K562 (cell line): ENCODE measurements at regions not wholly inside any gene's neighbourhood (a gene's known extent, or its start where the extent isn't known, plus 50 kb on each side); places are given as distances from the start of the nearest gene placed in this dataset.

ENCODE experiments used
- ATAC-seq: fragments of 200-7000 bp; cut with Tn5 transposase; 3 replicates; pipeline ENCODE4 v1.9.1; 2020; ENCODE audit warnings: moderate library complexity
- BruUV-seq: library from RNA; stranded (reverse); fragments of 400-500 nt; replicated peaks from 2 replicates; lab custom pipeline; 2021; lab: Mats Ljungman, UMichigan
- CTCF ChIA-PET: fragments of 300-600 bp; formaldehyde crosslinking; extraction: SDS; loops from one replicate; lab custom pipeline; 2021; ENCODE audit warnings: low intra/inter-chr PET ratio; lab: Yijun Ruan, JAX
- POLR2A ChIA-PET: fragments of 300-600, 350-650 bp; sonication (Branson Sonifier 250); formaldehyde crosslinking; extraction: SDS; loops from one replicate; lab custom pipeline; 2021; ENCODE audit warnings: antibody characterized with exemption, inconsistent platforms; lab: Yijun Ruan, JAX
- DNase-seq, 4 experiments: peaks; one replicate each; pipeline versions ENCODE4 v3.0.0 to v3.0.0-alpha.2; 2011 to 2018; ENCODE audit warnings: low spot score in 3 of 4, mixed read lengths in 3 of 4; ENCODE audit errors: extremely low read depth in 1 of 4
- FAIRE-seq: peaks from 2 replicates; lab custom pipeline; 2011; peaks lifted over from hg19 to GRCh38; lab: Jason Lieb, UNC
- H2AFZ ChIP-seq: 2 replicates; pipeline ENCODE4 v1.6.0; 2011; ENCODE audit warnings: low read depth, low read length, control low read depth, inconsistent platforms
- H3K27ac ChIP-seq: fragments of 200-600 bp; 3 replicates; pipeline ENCODE4 v1.8.0; 2011; ENCODE audit warnings: low read depth, mild to moderate bottlenecking, control low read depth, inconsistent platforms, low read length, moderate library complexity, mixed read lengths; ENCODE audit errors: extremely low read depth
- H3K27me3 ChIP-seq, 2 experiments: fragments of 300-600 bp in 1 of 2; 2 replicates in 1 of 2; 3 replicates in 1 of 2; pipeline versions ENCODE4 v1.6.0 to v1.8.0; 2011; ENCODE audit warnings: inconsistent platforms in 2 of 2, low read length in 2 of 2, mild to moderate bottlenecking in 1 of 2, mixed read lengths in 1 of 2, moderate library complexity in 1 of 2; ENCODE audit not compliant: control insufficient read depth in 2 of 2, insufficient read depth in 2 of 2
- H3K36me3 ChIP-seq: fragments of 300-600 bp; 3 replicates; pipeline ENCODE4 v1.8.0; 2011; ENCODE audit warnings: mild to moderate bottlenecking, low read length, inconsistent platforms; ENCODE audit not compliant: control insufficient read depth, insufficient read depth
- H3K4me1 ChIP-seq, 2 experiments: fragments of 200-600 bp in 1 of 2; replicated peaks in 1 of 2; 2 replicates in 1 of 2; 3 replicates in 1 of 2; pipeline versions ENCODE4 v1.5.1 to v1.8.0; 2011; ENCODE audit warnings: inconsistent platforms in 2 of 2, low read length in 2 of 2, mild to moderate bottlenecking in 1 of 2, mixed read lengths in 1 of 2, moderate library complexity in 1 of 2; ENCODE audit not compliant: control insufficient read depth in 2 of 2, insufficient read depth in 2 of 2
- H3K4me2 ChIP-seq: 2 replicates; pipeline ENCODE4 v1.6.1; 2011; ENCODE audit warnings: low read length, control low read depth, inconsistent platforms, mixed read lengths; ENCODE audit not compliant: insufficient read depth
- H3K4me3 ChIP-seq: fragments of 200-600 bp; sonication (generic), shearing (Covaris generic); 2 replicates; pipeline ENCODE4 v1.5.1; 2016; ENCODE audit warnings: control low read depth, inconsistent platforms
- H3K79me2 ChIP-seq: fragments of 200-600 bp; 3 replicates; pipeline ENCODE4 v1.8.0; 2011; ENCODE audit warnings: low read length, inconsistent platforms; ENCODE audit not compliant: control insufficient read depth, insufficient read depth
- H3K9ac ChIP-seq, 2 experiments: 2 replicates each; pipeline versions ENCODE4 v1.6.0 to v1.6.1; 2011; ENCODE audit warnings: low read depth in 2 of 2, low read length in 2 of 2, control low read depth in 1 of 2, inconsistent platforms in 1 of 2, mild to moderate bottlenecking in 1 of 2, mixed read lengths in 1 of 2; ENCODE audit not compliant: insufficient read depth in 1 of 2
- H3K9me1 ChIP-seq: one replicate; pipeline ENCODE4 v1.6.0; 2011; ENCODE audit warnings: inconsistent platforms, mild to moderate bottlenecking, low read length, moderate library complexity; ENCODE audit not compliant: control insufficient read depth, insufficient read depth
- H3K9me3 ChIP-seq: replicated peaks from 2 replicates; pipeline ENCODE4 v1.5.1; 2011; ENCODE audit warnings: low read depth, low read length, inconsistent platforms; ENCODE audit not compliant: control insufficient read depth, insufficient read depth
- H4K20me1 ChIP-seq: replicated peaks from 2 replicates; pipeline ENCODE4 v1.6.1; 2011; ENCODE audit warnings: low read length, inconsistent platforms, mixed read lengths; ENCODE audit not compliant: control insufficient read depth, insufficient read depth
- ARHGAP35 ChIP-seq: fragments of 450-650 bp; IDR thresholded peaks from 2 replicates; pipeline ENCODE4 v1.6.1; 2018; ENCODE audit not compliant: partially characterized antibody
- CHAMP1 ChIP-seq: fragments of 450-650 bp; IDR thresholded peaks from 2 replicates; pipeline ENCODE4 v1.6.1; 2016; ENCODE audit warnings: mild to moderate bottlenecking
- EP300 ChIP-seq: IDR thresholded peaks from 2 replicates; pipeline ENCODE4 v1.6.1; 2012; ENCODE audit warnings: low read length, improper control_type of control experiment
- EWSR1 ChIP-seq: fragments of 450-650 bp; IDR thresholded peaks from 2 replicates; pipeline ENCODE4 v1.6.1; 2018; ENCODE audit warnings: borderline replicate concordance, mild to moderate bottlenecking, low read depth, moderate library complexity; ENCODE audit not compliant: partially characterized antibody
- MCM3 ChIP-seq: fragments of 450-650 bp; IDR thresholded peaks from 2 replicates; pipeline ENCODE4 v1.6.1; 2016
- RBBP5 ChIP-seq: fragments of 200-600 bp; sonication (generic); IDR thresholded peaks from 2 replicates; pipeline ENCODE4 v1.6.1; 2012; ENCODE audit warnings: borderline replicate concordance, mild to moderate bottlenecking, low read length, control low read depth, inconsistent platforms; ENCODE audit not compliant: insufficient read depth, poor library complexity, severe bottlenecking
- SMARCB1 ChIP-seq: IDR thresholded peaks from 2 replicates; pipeline ENCODE4 v1.6.1; 2011; ENCODE audit warnings: improper control_type of control experiment, low read depth; ENCODE audit not compliant: insufficient read length
- TBP ChIP-seq: optimal IDR thresholded peaks from 2 replicates; pipeline ENCODE3; 2011; ENCODE audit warnings: low read depth, low read length, improper control_type of control experiment
- ZBED1 ChIP-seq: IDR thresholded peaks from 2 replicates; pipeline ENCODE4 v1.6.1; 2014
- ZNF444 ChIP-seq: fragments of 250-450 bp; sonication (Bioruptor Pico); IDR thresholded peaks from 2 replicates; pipeline ENCODE4 v1.4.0; 2020; ENCODE audit warnings: mild to moderate bottlenecking, moderate library complexity
- WGBS: fragments of 100-300 bp; shearing (Covaris generic); methylation state at CpG from one replicate; pipeline ENCODE4 v1.1.6; 2016; ENCODE audit warnings: low coverage, mixed read lengths; ENCODE audit not compliant: insufficient coverage; ENCODE audit errors: missing lambda C conversion rate; 5-methylcytosine and 5-hydroxymethylcytosine counted together
- in situ Hi-C: fragments of 300-500 bp; cut with MboI; formaldehyde crosslinking; loops from 4 replicates; pipeline ENCODE4 v1.15.0; 2018; ENCODE audit warnings: inconsistent platforms, mixed read lengths
- intact Hi-C: fragments of 100-400 bp; cut with micrococcal nuclease; formaldehyde crosslinking; loops from 2 replicates; pipeline ENCODE4 v1.14.2; 2022
- TF ChIP-seq, protein P1 (sequence below): IDR thresholded peaks from 2 replicates; pipeline ENCODE4 v1.6.1; 2011; ENCODE audit warnings: borderline replicate concordance, low read depth, mild to moderate bottlenecking, moderate library complexity, low read length; ENCODE audit not compliant: insufficient read depth, poor library complexity, severe bottlenecking
- TF ChIP-seq, protein P2 (sequence below): fragments of 250-450 bp; sonication (Bioruptor Pico); IDR thresholded peaks from 2 replicates; pipeline ENCODE4 v1.9.0; 2021; ENCODE audit warnings: mild to moderate bottlenecking
- TF ChIP-seq, protein P3 (sequence below): fragments of 450-650 bp; formaldehyde crosslinking; IDR thresholded peaks from 2 replicates; pipeline ENCODE4 v1.4.0; 2020; ENCODE audit warnings: mild to moderate bottlenecking, mixed read lengths

- TF ChIP-seq, protein P1, sequence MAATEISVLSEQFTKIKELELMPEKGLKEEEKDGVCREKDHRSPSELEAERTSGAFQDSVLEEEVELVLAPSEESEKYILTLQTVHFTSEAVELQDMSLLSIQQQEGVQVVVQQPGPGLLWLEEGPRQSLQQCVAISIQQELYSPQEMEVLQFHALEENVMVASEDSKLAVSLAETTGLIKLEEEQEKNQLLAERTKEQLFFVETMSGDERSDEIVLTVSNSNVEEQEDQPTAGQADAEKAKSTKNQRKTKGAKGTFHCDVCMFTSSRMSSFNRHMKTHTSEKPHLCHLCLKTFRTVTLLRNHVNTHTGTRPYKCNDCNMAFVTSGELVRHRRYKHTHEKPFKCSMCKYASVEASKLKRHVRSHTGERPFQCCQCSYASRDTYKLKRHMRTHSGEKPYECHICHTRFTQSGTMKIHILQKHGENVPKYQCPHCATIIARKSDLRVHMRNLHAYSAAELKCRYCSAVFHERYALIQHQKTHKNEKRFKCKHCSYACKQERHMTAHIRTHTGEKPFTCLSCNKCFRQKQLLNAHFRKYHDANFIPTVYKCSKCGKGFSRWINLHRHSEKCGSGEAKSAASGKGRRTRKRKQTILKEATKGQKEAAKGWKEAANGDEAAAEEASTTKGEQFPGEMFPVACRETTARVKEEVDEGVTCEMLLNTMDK, result no peak
Measured at GRCh38 chr2:16270441-16270840, 330.1 kb downstream of the MYCN start (continued).

GRCh38 chr2:16268301-16269000, 328.1 kb downstream of the MYCN start:
- in situ Hi-C loops, result no loop called here
- intact Hi-C loops, result no loop called here
- no peaks in the 10 kb centered on the region for H3K79me2 ChIP-seq
- TF ChIP-seq TBP (no peak), ZBED1 (no peak), CHAMP1 (no peak), ZNF444 (CRISPR knock-in tag) (no peak), ARHGAP35 (no peak), MCM3 (no peak), SMARCB1 (no peak), RBBP5 (no peak), EP300 (no peak), EWSR1 (no peak)
- TF ChIP-seq, protein P2, sequence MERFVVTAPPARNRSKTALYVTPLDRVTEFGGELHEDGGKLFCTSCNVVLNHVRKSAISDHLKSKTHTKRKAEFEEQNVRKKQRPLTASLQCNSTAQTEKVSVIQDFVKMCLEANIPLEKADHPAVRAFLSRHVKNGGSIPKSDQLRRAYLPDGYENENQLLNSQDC (CRISPR knock-in tag), result no peak
- TF ChIP-seq, protein P3, sequence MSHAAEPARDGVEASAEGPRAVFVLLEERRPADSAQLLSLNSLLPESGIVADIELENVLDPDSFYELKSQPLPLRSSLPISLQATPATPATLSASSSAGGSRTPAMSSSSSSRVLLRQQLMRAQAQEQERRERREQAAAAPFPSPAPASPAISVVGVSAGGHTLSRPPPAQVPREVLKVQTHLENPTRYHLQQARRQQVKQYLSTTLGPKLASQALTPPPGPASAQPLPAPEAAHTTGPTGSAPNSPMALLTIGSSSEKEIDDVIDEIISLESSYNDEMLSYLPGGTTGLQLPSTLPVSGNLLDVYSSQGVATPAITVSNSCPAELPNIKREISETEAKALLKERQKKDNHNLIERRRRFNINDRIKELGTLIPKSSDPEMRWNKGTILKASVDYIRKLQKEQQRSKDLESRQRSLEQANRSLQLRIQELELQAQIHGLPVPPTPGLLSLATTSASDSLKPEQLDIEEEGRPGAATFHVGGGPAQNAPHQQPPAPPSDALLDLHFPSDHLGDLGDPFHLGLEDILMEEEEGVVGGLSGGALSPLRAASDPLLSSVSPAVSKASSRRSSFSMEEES (CRISPR knock-in tag), result no peak
- TF ChIP-seq, all 486 proteins: peak for 0
- H3K9ac ChIP-seq, result no peak overlapping the region
- no peaks in the 10 kb centered on the region for H3K9me3 ChIP-seq
- H3K27ac ChIP-seq, result no peak overlapping the region
- no peak for ATAC-seq
- no peaks in the 10 kb centered on the region for H3K36me3 ChIP-seq
- no peaks in the 10 kb centered on the region for H3K27me3 ChIP-seq
- no peak overlapping the region for H2AFZ ChIP-seq
- DNase-seq, result no peak
- BruUV-seq, result no TSS peak
- no peak overlapping the region for H3K4me2 ChIP-seq
- no peaks in the 10 kb centered on the region for H4K20me1 ChIP-seq
- no peak overlapping the region for H3K4me3 ChIP-seq
- POLR2A ChIA-PET, result interaction anchor here (0.6 kb wide), 2 partner anchors 23 to 174 kb away, joined by 3 read pairs; no protein-coding TSS in a partner anchor
- no peaks in the 10 kb centered on the region for H3K9me1 ChIP-seq
- FAIRE-seq, result no peak
- 0% methylated on average over 3 of the region's 3 CpGs for WGBS
- CTCF ChIA-PET, result no interaction called here
- no peaks in the 10 kb centered on the region for H3K4me1 ChIP-seq
